WTC11 (cell line): ENCODE measurements at regions not wholly inside any gene's neighbourhood (a gene's known extent, or its start where the extent isn't known, plus 50 kb on each side); places are given as distances from the start of the nearest gene placed in this dataset.
"Not testable (repeated sequence)": the region's sequence is repeated elsewhere in the genome, so short reads cannot be mapped to it uniquely, and the experiment has no call there.

Source experiments
- ATAC-seq: fragments of 200-7000 bp; cut with Tn5 transposase; 2 replicates; pipeline ENCODE4 v1.10.0; 2021; ENCODE audit warnings: mild to moderate bottlenecking, moderate library complexity
- CTCF ChIA-PET: fragments of 300-600 bp; sonication (Branson Sonifier 250); formaldehyde crosslinking; loops from one replicate; lab custom pipeline; 2021; ENCODE audit warnings: antibody characterized with exemption; lab: Charles Lee
- POLR2A ChIA-PET: fragments of 350-600 bp; sonication (Branson Sonifier 250); formaldehyde crosslinking; loops from one replicate; lab custom pipeline; 2021; ENCODE audit warnings: antibody characterized with exemption; lab: Charles Lee
- DNase-seq: peaks from one replicate; pipeline ENCODE4 v3.0.0; 2021; ENCODE audit warnings: low spot score
- H3K27ac Mint-ChIP-seq: 2 replicates; pipeline ENCODE4 v1.8.0; 2021; ENCODE audit warnings: mixed read lengths
- H3K27me3 Mint-ChIP-seq: 2 replicates; pipeline ENCODE4 v1.8.0; 2021; ENCODE audit warnings: low read depth, mild to moderate bottlenecking, moderate library complexity, mixed read lengths
- H3K36me3 Mint-ChIP-seq: 2 replicates; pipeline ENCODE4 v1.8.0; 2021; ENCODE audit warnings: mixed read lengths
- H3K4me1 Mint-ChIP-seq: 2 replicates; pipeline ENCODE4 v1.8.0; 2022; ENCODE audit warnings: mixed read lengths
- H3K4me3 Mint-ChIP-seq: 2 replicates; pipeline ENCODE4 v1.8.0; 2021; ENCODE audit warnings: mild to moderate bottlenecking, moderate library complexity, mixed read lengths
- H3K9me3 Mint-ChIP-seq: 2 replicates; pipeline ENCODE4 v1.8.0; 2021; ENCODE audit warnings: mixed read lengths
- ETV6 ChIP-seq: sonication (generic); formaldehyde crosslinking; IDR thresholded peaks from 2 replicates; pipeline ENCODE4 v1.8.1; 2022; ENCODE audit warnings: mild to moderate bottlenecking, missing genetic modification reagents
- FOXP1 ChIP-seq: sonication (generic); formaldehyde crosslinking; IDR thresholded peaks from 2 replicates; pipeline ENCODE4 v1.8.0; 2022; ENCODE audit warnings: missing genetic modification reagents, mild to moderate bottlenecking, moderate library complexity, borderline replicate concordance
- NR3C1 ChIP-seq: sonication (generic); formaldehyde crosslinking; conservative IDR thresholded peaks from 2 replicates; pipeline ENCODE4 v1.8.1; 2023; ENCODE audit warnings: low read depth, mild to moderate bottlenecking, missing genetic modification reagents
- RORB ChIP-seq: fragments of 250-450 bp; sonication (Bioruptor Pico); IDR thresholded peaks from 2 replicates; pipeline ENCODE4 v1.9.0; 2021; ENCODE audit warnings: mild to moderate bottlenecking
- SP1 ChIP-seq: sonication (generic); formaldehyde crosslinking; conservative IDR thresholded peaks from 2 replicates; pipeline ENCODE4 v1.8.1; 2022; ENCODE audit warnings: missing genetic modification reagents
- ZNF232 ChIP-seq: sonication (generic); formaldehyde crosslinking; IDR thresholded peaks from 2 replicates; pipeline ENCODE4 v1.8.0; 2022; ENCODE audit warnings: mild to moderate bottlenecking, missing genetic modification reagents
- ZNF317 ChIP-seq: sonication (generic); formaldehyde crosslinking; IDR thresholded peaks from 2 replicates; pipeline ENCODE4 v1.8.1; 2023; ENCODE audit warnings: low read depth, mild to moderate bottlenecking, moderate library complexity, missing genetic modification reagents, borderline replicate concordance
- TF ChIP-seq, protein P1 (sequence below): sonication (generic); formaldehyde crosslinking; IDR thresholded peaks from 2 replicates; pipeline ENCODE4 v1.8.1; 2023; ENCODE audit warnings: mild to moderate bottlenecking, missing genetic modification reagents, borderline replicate concordance
- TF ChIP-seq, protein P2 (sequence below): sonication (generic); formaldehyde crosslinking; conservative IDR thresholded peaks from 2 replicates; pipeline ENCODE4 v1.8.1; 2022; ENCODE audit warnings: mild to moderate bottlenecking, missing genetic modification reagents
- TF ChIP-seq, protein P3 (sequence below): sonication (generic); formaldehyde crosslinking; conservative IDR thresholded peaks from 2 replicates; pipeline ENCODE4 v1.8.1; 2023; ENCODE audit warnings: mild to moderate bottlenecking, low read depth, missing genetic modification reagents, moderate library complexity

DNA sequence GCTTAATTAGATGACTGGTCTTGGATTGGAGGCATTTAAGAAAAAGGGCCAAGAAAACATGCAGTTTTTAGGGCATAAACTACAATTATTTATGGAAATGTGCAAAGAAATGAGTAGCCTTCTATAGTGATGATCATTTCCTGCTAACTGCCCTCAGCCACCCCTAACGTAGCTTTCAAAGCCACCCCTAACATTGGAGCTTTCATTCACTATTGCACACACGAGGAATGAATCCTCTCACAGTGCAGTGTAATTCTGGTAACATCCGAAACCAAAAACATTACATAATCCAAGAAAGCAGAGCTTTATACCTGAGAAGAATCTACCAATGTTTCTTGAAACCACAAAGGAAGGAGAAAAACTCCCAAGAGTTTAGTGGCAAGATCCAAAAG, 1003.6 kb downstream of the TMEM121 start (continued):
- TF ChIP-seq, protein P1, sequence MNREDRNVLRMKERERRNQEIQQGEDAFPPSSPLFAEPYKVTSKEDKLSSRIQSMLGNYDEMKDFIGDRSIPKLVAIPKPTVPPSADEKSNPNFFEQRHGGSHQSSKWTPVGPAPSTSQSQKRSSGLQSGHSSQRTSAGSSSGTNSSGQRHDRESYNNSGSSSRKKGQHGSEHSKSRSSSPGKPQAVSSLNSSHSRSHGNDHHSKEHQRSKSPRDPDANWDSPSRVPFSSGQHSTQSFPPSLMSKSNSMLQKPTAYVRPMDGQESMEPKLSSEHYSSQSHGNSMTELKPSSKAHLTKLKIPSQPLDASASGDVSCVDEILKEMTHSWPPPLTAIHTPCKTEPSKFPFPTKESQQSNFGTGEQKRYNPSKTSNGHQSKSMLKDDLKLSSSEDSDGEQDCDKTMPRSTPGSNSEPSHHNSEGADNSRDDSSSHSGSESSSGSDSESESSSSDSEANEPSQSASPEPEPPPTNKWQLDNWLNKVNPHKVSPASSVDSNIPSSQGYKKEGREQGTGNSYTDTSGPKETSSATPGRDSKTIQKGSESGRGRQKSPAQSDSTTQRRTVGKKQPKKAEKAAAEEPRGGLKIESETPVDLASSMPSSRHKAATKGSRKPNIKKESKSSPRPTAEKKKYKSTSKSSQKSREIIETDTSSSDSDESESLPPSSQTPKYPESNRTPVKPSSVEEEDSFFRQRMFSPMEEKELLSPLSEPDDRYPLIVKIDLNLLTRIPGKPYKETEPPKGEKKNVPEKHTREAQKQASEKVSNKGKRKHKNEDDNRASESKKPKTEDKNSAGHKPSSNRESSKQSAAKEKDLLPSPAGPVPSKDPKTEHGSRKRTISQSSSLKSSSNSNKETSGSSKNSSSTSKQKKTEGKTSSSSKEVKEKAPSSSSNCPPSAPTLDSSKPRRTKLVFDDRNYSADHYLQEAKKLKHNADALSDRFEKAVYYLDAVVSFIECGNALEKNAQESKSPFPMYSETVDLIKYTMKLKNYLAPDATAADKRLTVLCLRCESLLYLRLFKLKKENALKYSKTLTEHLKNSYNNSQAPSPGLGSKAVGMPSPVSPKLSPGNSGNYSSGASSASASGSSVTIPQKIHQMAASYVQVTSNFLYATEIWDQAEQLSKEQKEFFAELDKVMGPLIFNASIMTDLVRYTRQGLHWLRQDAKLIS (CRISPR knock-in tag): no peak
- no peak for TF ChIP-seq RORB

DNA sequence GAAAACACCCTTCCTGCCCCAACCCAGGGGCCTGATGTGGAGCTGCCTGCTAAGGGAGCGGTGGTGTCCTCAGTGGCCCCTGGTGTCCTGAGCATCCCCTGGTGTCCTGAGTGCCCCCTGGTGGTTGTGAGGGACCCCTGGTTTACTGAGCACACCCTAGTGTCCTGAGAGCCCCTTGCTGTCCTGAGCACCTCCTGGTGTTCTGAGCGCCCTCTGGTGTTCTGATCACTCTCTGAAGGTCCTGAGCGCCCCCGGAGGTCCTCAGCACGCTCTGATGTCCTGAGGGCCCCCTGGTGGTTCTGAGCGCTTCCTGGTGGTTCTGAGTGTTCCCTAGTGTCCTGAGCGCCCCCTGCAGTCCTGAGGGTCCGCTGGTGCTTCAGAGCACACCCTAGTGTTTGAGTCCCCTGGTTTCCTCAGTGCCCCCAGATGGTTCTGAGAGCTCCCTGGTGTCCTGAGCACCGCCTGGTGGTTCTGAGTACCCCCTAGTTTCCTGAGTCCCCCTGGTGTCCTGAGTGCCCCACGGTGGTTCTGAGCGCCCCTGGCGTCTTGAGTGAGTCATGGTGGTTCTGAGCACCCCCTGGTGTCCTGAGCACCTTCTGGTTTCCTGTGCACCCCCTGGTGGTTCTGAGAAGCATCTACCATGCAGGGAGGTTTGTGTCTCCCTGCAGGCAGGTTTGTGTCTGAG, 1004.2 kb downstream of the TMEM121 start:
- no peak overlapping the region for H3K27ac Mint-ChIP-seq
- POLR2A ChIA-PET: no interaction called here
- H3K27me3 Mint-ChIP-seq: peaks cover 9% of the 10 kb centered on the region
- CTCF ChIA-PET: no interaction called here
- ATAC-seq: no peak
- peaks cover 53% of the 10 kb centered on the region for H3K36me3 Mint-ChIP-seq
- H3K4me1 Mint-ChIP-seq: no peaks in the 10 kb centered on the region
- H3K4me3 Mint-ChIP-seq: no peak overlapping the region
- peaks cover 60% of the 10 kb centered on the region for H3K9me3 Mint-ChIP-seq
- no peak for DNase-seq
- TF ChIP-seq, protein P2, sequence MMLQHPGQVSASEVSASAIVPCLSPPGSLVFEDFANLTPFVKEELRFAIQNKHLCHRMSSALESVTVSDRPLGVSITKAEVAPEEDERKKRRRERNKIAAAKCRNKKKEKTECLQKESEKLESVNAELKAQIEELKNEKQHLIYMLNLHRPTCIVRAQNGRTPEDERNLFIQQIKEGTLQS (CRISPR knock-in tag): no peak
- TF ChIP-seq, protein P1 (CRISPR knock-in tag): no peak
- TF ChIP-seq RORB (no peak), ETV6 (CRISPR knock-in tag) (no peak), ZNF232 (CRISPR knock-in tag) (no peak), FOXP1 (CRISPR knock-in tag) (no peak), ZNF317 (no peak), NR3C1 (CRISPR knock-in tag) (no peak), SP1 (CRISPR knock-in tag) (no peak)
- TF ChIP-seq, protein P3, sequence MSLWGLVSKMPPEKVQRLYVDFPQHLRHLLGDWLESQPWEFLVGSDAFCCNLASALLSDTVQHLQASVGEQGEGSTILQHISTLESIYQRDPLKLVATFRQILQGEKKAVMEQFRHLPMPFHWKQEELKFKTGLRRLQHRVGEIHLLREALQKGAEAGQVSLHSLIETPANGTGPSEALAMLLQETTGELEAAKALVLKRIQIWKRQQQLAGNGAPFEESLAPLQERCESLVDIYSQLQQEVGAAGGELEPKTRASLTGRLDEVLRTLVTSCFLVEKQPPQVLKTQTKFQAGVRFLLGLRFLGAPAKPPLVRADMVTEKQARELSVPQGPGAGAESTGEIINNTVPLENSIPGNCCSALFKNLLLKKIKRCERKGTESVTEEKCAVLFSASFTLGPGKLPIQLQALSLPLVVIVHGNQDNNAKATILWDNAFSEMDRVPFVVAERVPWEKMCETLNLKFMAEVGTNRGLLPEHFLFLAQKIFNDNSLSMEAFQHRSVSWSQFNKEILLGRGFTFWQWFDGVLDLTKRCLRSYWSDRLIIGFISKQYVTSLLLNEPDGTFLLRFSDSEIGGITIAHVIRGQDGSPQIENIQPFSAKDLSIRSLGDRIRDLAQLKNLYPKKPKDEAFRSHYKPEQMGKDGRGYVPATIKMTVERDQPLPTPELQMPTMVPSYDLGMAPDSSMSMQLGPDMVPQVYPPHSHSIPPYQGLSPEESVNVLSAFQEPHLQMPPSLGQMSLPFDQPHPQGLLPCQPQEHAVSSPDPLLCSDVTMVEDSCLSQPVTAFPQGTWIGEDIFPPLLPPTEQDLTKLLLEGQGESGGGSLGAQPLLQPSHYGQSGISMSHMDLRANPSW (CRISPR knock-in tag): no peak

DNA sequence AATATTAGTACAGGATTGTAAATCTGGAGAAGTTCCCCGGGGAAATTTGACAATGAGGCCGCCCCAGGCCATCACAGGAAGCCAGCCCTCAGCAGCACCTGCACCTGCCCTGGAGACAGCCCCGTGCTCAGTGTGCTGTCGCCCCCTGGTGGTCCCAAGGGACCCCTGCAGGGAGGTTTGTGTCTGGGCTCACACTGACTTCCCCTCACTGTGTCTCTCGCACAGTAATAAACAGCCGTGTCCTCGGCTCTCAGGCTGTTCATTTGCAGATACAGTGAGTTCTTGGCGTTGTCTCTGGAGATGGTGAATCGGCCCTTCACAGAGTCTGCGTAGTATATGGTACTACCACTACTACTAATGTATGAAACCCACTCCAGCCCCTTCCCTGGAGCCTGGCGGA, 1011.2 kb downstream of the TMEM121 start:
- H3K4me3 Mint-ChIP-seq, H3K27ac Mint-ChIP-seq, ATAC-seq, POLR2A ChIA-PET, CTCF ChIA-PET, H3K27me3 Mint-ChIP-seq, DNase-seq, H3K4me1 Mint-ChIP-seq: not testable (repeated sequence)
- peaks cover 58% of the 10 kb centered on the region for H3K36me3 Mint-ChIP-seq
- peaks cover 88% of the 10 kb centered on the region for H3K9me3 Mint-ChIP-seq
